GM19452 (cell line): ENCODE measurements at regions not wholly inside any gene's neighbourhood (a gene's known extent, or its start where the extent isn't known, plus 50 kb on each side); places are given as distances from the start of the nearest gene placed in this dataset.
A peak's percentile ranks its signal among the peaks of the same experiment; 100 is the strongest.

Experiments
- ATAC-seq: cut with Tn5 transposase; IDR thresholded peaks from one replicate; pipeline ENCODE4 v1.9.1; 2021; ENCODE audit not compliant: unreplicated experiment

DNA sequence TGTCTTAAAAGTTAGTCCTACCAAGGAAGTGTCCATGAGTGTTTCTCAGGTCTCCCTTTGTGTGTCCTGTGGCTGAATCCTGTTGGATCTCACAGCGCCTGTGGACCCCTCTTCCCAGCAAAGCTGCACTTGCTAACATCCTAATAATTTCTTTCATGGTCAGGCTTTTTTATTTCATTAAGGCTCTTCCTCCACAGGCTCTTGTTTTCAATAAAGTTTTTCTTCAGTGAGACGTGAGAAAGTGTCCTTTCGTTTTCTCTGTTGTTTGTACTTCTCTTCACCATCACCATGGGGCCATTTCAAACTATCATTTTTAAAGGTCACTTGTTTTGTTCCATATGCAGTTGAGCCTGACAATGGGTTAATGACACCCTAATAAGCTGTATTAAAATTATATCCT is 231.5 kb downstream of the LMO4 start:
- no peak for ATAC-seq

GRCh38 chr1:87560601-87561360 is 232.1 kb downstream of the LMO4 start:
- ATAC-seq = no peak

DNA sequence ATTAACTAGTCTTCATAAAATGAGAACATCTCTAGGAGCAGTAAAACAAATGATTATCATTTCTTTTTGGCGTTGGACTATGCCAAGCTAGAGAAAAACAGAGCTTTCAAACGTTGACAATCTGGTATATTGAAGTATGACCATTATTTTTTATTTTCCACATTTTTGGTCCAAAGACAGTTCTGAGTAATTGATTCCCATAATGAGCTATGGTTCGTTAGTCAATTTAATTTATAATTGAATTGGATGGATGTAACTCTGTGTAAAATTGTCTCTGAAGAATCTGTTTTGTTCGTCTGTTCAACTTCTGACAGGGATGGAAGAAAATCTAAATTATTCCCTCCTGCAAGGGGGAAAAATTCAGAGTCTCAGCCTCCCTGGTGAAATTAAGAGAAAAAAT is 234.5 kb downstream of the LMO4 start:
- no peak for ATAC-seq

- ATAC-seq = no peak
Observed at GRCh38 chr1:87565861-87566260, 237.2 kb downstream of the LMO4 start.

DNA sequence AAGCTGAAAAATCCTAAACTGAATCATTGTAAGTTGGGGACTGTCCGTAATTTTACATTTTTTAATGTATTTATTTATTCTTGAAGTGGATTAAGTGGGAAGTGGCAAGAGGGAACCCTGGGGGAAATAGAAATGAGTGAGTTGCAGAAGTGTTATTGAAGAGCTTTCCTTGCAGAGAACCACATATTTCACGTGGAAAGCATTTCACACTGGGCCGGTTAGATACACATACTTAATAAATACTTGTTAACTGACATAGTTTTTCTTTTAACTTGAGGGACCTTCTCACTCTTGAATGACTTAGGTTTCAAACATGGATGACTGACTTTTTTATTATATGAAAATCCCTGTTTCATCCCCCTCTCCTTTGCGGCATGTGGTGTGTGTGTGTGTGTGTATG is 239.3 kb downstream of the LMO4 start:
- no peak for ATAC-seq

DNA sequence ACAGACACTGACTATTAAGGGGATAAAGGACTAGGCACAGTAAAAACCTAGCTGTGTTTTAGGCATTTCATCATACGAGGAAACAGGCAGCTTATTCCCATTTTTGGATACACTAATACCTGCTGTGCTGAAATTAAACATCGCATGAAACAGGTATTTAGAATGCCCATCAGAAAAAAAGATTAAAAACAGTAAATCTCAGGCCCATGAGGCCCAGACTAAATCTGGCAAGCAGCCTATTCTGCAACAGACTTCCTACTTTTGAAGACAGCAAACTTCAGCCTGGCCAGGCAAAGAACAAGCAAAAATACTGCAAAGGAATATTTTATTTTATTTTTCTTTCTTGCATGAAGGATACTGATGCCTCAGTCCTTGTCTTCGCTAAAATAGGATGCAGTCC is 240.2 kb downstream of the LMO4 start:
- no peak for ATAC-seq

- no peak for ATAC-seq
Observed at GRCh38 chr1:87572008-87572407, 243.3 kb downstream of the LMO4 start.

DNA sequence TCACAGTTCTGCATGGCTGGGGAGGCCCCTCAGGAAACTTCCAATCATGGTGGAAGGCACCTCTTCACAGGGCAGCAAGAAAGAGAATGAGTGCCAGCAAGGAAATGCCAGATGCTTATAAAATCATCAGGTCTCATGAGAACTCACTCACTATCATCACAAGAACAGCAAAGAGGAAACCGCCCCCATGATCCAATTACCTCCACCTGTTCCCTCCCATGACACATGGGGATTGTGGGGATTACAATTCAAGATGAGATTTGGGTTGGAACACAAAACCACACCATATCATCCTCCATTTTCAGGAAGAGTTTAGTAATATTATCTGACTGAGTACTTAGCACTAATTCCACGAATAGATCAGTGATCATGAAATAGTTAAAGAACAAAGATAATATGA is 244.2 kb downstream of the LMO4 start:
- no peak for ATAC-seq

DNA sequence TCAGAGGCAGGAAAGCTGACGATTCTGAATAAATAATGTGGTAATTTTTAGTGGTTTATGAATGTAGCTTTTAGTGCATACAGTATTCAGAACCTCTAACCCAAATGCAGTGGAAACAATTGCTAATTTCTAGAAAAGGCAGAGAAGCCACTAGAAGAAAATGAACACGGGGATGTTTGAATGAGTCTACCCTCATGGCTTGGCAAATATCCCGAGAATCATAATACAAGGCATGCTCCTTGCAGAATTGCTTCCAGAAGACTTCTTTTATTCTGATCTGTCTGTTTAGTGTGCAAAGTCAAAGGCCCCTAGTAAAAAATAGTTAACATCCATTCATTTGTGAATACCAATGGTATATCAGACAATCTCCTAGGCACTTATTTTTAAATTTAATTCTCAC is 246.8 kb downstream of the LMO4 start:
- no peak for ATAC-seq

GRCh38 chr1:87578464-87578863 is 249.8 kb downstream of the LMO4 start:
- no peak for ATAC-seq

GRCh38 chr1:87583459-87583858 is 254.8 kb downstream of the LMO4 start:
- no peak for ATAC-seq

GRCh38 chr1:87584586-87584985 is 255.9 kb downstream of the LMO4 start:
- ATAC-seq = no peak

GRCh38 chr1:87586501-87586900 is 257.8 kb downstream of the LMO4 start:
- ATAC-seq = no peak

DNA sequence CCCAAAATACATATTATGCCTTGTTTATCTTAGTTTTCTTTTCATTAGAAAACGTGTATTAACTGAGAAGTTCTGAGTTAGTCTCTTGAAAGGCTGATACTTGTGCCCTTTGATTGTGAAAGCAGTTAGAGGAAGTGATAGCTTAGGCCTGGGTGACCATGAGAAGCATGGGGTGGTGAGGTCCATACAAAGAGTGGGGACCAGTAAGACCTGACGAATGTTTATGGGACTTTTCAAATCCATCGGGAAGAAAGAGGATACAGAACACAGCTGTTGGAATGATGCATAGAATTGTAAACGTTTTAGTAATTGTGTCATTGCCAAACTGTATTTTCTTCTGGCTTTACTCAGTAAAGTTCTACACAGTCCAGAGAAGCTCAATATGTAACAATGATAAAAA is 259.8 kb downstream of the LMO4 start:
- ATAC-seq = peak; percentile 73

- ATAC-seq = no peak
Observed at GRCh38 chr1:87591492-87591891, 262.8 kb downstream of the LMO4 start.

GRCh38 chr1:87592156-87592555 is 263.5 kb downstream of the LMO4 start:
- peak; percentile 84 for ATAC-seq

GRCh38 chr1:87594736-87595383 is 266.2 kb downstream of the LMO4 start:
- ATAC-seq = no peak

- ATAC-seq = no peak
Observed at GRCh38 chr1:87595384-87595781, 266.7 kb downstream of the LMO4 start.

- no peak for ATAC-seq
Observed at GRCh38 chr1:87598429-87598828, 269.7 kb downstream of the LMO4 start.

DNA sequence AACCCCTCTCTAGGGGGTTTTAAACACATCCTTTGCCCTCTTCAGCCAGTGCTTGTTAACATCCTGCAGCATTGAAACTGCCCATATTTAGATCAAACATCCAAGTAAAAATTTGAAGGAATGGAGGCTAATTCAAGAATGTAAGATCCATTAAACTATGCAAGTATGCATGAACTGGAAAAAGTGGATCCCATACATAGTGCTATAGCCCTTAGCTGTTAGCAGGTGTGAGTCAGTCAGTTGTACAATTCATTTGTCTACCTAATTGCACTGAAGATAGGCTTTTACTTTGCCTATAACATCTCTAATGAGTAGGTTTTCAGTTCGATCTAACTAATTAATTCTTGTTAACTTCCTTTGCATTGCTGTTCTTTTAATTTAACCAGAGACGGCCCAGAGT is 270.9 kb downstream of the LMO4 start:
- no peak for ATAC-seq

DNA sequence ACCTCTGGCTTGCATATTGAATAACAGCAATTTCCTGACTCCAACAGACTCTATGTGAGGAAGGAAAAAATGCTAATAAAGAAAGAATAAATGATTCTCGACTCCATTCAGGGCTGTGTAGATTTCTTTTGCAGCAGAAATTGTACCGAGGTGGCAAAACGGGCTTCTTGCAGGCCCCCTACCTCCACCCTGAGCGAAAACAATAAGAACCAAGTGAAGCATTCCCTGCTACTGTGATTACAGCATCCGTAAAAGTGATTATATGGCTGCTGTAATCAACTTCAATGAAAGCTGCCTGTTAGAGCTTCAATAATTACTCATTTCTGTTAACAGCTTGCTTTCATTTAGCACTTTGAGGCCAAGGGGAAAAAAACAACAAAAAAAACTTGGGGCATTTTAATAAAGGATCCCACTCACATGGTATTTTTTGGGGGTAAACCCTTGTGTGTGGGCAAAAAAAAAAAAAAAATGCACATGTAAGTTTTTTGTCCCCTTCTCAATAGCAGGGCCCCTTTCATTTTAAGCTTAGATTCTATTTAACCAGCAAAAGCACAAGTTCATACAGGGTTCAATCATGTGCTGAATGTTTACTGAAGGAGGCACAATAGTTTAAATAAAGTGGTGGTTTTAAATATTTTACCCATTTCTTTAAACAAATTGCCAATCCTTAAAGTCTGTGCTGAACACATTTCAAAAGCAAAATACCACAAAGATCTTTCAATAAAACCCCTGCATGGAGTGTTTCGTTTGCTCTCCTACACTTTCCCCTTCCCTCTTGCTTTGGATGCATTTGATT is 271.6 kb downstream of the LMO4 start:
- no peak for ATAC-seq

DNA sequence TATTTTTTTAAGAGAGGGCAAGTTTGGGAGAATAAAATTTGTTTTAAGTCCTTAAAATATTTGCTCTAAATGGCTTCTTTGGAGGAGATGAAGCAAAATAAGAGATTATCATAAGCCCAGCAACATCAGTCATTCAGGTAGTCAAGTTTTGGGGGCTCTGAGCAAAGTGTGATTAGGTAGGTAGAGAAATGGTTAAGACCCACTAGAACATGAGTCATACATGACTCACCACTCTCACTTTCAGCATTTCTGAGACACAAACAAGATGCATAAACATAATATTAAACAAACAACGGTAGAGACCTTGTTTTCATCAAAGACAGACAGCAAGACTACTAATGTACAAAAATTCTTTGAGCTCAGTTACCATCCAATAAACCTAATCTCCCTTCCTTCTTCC is 272.2 kb downstream of the LMO4 start:
- ATAC-seq = no peak
